Activated CD8-positive, alpha-beta memory T cell treated with anti-CD3 and anti-CD28 coated beads, Interleukin-2, amount 50 U/mL, for 48 hours (primary cell): ENCODE measurements at regions not wholly inside any gene's neighbourhood (a gene's known extent, or its start where the extent isn't known, plus 50 kb on each side); places are given as distances from the start of the nearest gene placed in this dataset.
"Not testable (repeated sequence)": the region's sequence is repeated elsewhere in the genome, so short reads cannot be mapped to it uniquely, and the experiment has no call there.

Experiments
- DNase-seq: peaks from one replicate; pipeline ENCODE4 v3.0.0-alpha.2; 2020

DNA sequence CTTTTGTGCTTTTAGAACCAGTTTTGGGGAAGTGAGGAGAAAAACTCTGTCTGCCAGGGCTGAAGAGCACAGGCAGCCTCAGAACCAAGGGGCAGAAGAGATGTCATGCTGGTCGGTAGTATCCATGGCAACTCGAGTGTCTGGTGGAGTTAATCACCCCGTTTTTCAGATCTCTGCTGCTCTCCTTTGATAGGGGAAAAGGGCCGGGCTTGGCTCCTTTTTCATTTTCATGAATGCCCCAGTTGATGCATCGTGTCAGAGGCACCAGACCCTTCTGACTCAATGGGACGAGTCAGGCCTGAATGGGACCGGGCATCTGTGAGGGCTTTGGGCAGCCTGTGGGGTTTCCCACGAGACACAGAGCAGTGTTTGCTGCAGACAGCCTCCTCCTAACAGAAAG is 304.6 kb downstream of the ABCC12 start:
- DNase-seq, result no peak

DNA sequence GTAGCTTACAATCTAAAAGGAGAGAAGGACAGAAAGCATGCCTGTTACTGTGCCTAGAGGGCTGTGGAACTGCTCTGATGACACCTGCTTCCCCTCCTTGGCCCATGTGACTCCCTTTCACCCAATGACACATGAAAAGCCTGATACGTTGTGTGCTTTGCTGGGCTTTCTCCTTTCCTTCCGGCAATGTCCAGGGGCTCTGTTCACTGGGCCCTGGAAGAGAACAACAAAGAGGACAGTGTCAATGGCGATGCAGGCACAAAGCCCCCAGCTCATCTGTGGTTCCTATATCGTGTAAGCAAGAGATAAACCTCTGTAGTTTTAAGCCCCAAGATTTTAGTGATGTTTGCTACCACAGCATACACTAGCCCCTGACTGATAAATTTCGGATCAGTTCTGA is 306.1 kb downstream of the ABCC12 start:
- DNase-seq, result no peak

DNA sequence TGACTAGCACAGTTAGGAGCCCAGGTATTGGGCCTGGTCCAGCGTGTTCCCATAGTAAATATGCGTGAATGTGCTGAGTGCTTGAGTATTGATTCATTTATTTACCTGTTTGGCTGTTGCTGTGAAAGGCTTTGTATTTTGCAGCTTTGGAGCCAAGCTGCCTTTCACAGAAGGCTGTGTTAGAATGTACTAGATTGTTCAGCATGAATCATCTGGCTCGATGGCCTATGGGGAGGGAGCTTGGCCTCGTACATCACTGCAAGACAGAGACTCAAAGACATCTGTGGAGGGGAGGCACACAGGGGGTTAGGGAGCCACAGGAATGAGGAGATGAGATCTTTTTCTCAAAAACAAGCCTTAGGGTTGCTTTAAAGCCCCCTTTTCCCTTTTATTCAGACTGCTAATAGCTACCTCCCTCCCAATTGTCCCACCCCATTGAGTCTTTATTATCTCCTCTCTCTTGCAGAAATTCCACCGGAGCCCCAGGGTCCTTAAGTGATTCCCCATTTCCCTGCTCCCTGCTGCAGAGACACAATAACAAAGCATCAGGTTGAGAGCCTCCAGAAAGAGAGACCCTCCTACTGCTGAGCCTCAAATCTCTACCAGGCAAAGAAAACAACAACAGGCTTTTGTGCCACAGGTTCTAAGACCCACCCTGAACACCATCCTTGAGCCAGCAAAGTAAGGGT is 307.2 kb downstream of the ABCC12 start:
- DNase-seq, result no peak

DNA sequence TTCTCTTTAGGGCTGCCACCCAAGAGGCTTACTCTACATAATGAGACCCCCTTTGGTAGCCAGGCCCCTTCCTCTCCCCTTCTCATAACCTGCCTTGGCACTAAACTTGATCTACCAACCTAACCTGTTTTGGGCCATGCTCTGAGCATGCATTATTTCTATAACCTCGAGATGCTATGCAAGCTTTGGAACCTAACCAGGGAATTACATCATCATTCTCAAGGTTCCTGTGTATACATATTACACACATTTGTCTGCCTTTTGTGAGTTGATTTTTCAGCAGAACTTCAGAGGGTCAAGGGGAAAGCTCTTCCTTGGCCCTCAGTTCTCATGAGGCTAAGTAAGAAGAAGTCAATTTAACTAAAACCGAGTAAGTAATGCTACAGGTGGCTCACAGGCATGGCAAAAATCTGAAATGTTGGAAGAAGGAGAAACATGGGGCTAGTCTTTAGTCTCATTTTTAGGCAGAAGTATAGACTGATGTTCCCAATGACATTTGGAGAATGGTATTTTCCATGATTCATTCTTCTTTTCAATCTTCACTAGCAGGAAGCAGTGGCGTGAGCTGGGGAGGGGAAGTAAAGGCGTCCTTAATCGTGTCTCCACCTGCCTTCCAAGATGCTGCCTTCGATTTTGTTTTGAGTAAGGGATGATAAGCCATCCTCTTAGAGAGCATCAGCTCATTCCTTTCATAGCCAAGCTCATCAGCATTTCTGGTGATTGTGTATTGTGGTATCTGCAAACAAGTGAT is 308.4 kb downstream of the ABCC12 start:
- DNase-seq, result no peak

DNA sequence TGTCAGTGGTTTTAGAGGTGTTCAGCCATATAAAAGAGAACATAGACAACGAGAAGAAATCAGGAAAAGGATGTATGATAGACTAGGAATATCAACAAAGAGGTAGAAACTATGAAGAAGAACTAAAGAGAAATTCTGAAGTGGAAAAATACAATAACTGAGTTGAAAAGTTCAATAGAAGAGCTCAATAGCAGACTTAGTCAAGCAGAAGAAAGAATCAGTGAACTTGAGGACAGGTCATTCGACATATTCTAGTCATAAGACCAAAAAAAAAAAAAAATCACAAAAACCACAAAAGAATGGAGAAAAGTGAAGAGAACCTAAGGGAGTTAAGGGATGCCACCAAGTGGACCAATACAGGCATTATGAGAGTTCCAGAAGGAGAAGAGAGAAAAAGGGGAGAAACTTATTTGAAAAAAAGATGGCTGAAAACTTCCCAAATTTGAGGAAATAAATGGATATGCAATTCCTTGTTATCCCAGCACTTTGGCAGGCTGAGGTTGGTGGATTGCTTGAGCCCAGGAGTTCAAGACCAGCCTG is 321.2 kb downstream of the ABCC12 start:
- DNase-seq, result no peak

DNA sequence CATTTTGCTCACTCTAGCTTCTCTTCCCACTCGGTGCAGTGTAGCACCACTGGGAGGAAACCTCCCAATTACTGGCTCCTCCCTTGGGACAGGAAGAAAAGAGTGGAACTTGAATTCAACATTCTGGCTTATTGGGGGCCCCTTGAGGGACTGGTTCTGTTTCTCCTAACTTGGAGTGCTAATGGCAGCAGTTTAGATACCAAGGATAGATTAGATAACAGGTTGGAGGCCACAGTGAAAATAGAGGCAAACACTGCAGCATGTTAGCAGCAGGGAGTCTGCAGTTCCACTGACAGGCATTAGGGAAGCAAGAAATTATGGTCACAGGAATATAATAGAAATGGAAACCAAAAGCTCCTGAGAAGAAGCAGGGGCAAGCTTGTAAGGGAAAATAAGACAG is 322.0 kb downstream of the ABCC12 start:
- no peak for DNase-seq

DNA sequence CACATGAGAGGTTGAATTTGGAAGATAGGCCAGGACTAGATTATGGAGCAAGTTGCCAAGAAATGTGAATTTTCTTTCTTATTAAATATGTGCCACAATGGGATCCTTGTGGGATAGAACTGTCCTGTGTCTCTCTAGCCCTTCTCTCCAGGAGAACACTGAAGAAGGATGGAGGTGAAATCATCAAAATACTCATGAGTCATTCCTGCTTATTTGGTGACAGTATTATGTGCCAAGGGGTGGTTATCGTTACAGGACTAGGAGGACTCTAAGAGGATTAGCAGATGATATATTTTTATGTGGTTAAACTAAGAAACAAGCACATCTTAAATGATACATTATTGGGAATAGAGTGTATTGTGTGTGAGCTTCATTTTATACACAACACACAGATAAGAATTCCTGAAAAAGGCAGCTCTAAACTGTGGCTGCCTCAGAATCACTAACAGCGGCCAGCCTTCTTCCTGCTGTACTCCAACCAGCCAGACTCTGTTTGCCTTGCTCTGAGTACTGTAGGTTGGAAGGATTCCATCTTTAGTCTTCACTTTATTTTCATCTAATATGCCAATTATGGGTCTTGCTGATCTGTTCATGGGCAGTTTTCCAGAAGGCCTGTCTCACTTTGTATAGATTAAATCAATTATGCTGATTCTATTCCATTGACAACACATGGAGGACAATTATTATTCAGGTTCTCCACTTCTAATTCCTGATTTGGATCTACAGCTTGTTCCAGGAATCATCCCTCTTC is 325.8 kb downstream of the ABCC12 start:
- DNase-seq, result no peak

DNA sequence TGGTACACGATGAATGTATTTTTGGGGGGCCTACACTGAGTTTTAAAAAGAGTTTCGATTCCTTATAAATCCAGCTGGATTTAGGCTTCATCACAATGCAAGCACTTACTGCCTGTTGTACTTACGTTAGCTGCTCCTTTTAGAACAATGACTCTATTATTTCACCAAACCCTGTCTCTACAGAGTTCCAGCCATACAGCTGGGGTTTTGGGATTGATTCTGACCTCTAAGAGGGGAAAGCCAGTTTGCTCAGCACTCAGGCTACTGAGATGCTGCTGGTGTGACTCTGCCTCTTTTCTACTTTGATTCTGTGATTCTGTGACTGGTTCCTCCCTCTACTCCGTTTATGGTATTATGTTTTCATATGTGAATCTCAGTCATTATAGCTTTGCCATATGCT is 329.7 kb downstream of the ABCC12 start:
- DNase-seq, result no peak

DNA sequence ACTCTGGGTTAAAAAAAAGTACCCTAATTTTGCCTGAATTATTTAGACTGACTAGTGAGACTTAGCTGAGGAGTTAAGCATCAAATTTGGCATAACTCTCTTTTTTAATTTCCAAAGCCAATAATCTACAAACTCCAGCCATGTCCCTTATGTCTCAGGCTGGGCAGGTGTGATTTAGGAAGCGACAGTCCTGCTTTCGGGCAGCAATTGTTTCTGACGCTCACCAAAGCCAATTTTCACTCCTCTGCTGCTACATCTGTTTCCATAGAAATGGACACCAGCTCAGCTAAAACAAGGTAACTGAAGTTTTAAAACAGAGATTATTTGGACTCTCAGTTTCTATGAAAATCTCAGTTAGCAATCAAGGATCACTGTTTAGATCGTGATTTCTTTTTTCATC is 338.7 kb downstream of the ABCC12 start:
- no peak for DNase-seq

DNA sequence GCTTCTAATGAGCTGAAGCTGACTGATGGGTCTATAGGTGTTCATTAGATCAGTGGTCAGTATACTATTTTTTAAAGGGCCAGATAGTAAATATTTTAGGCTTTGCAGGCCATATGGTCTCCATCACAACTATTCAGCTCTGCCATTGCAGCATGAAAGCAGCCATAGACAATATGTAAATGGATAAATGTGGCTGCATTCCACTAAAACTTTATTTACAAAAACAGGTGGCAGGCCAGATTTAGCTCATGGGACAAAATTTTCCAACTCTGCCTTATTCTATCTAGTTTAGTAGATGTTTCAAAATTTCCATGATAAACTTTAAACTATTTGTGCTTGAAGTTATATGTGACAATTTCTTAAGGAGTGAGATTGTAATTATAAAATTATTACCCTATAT is 339.3 kb downstream of the ABCC12 start:
- no peak for DNase-seq

DNA sequence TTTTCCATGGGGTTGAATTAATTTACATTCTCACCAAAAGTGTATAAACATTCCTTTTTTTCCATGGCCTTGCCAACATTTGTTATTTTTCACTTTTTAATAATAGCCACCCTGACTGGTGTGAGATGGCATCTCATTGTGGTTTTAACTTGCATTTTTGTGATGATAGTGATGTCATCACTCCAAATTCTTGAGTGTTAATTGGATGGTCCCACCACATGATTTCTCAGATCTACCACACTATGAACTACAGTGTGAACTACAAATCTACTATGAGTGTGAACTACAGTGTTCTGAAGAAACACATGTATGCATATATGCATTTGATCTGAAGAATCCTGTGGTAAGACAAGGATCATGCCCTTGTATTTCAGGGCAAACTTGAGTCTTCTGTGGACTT is 340.1 kb downstream of the ABCC12 start:
- no peak for DNase-seq

DNA sequence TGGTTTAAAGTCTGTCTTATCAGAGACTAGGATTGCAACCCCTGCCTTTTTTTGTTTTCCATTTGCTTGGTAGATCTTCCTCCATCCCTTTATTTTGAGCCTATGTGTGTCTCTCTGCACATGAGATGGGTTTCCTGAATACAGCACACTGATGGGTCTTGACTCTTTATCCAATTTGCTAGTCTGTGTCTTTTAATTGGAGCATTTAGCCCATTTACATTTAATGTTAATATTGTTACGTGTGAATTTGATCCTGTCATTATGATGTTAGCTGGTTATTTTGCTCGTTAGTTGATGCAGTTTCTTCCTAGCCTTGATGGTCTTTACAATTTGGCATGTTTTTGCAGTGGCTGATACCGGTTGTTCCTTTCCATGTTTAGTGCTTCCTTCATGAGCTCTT is 344.0 kb downstream of the ABCC12 start:
- DNase-seq, result not testable (repeated sequence)

DNA sequence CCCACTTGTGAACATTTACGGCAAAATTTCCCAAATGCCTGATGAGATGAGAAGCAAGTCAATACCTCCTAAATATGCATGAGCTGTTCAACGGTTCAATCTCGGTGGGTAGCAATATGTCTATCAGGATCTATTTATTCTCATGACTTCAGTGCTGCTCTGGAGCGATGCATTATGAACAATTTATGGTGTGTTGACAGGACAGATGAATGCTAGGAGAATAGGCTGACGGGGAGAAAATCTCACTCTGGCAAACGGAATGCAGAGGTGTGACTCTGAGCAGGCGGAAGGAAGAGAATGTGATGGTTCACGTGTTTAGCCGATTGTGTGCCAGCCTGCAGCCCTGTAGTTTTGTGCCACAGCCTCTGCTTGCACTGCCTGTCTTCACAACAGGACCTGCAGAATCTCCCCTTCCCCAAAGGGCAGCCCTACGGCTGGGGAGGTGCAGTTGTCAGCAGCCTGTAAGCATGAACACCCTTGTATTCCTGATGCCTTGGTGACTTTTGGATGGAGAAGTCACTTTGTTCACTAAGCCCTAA is 345.2 kb downstream of the PHKB start:
- no peak for DNase-seq

DNA sequence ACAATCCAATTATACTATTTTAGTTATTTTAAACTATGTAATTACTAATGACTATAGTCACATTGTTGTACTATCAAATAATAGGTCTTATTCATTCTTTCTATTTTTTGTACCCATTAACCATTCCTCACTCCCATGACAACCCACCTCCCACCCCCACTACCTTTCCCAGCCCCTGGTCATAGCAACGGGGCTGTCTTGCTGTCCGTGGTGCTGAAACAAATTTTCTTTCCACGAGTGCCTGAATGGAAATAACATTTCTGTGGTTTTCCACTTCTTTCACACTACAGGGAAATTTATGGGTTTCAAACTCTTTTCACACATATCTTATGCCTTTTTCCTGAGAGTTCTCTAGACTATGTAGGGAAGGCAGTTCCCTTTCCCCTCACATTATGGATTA is 326.6 kb downstream of the PHKB start:
- DNase-seq, result no peak

DNA sequence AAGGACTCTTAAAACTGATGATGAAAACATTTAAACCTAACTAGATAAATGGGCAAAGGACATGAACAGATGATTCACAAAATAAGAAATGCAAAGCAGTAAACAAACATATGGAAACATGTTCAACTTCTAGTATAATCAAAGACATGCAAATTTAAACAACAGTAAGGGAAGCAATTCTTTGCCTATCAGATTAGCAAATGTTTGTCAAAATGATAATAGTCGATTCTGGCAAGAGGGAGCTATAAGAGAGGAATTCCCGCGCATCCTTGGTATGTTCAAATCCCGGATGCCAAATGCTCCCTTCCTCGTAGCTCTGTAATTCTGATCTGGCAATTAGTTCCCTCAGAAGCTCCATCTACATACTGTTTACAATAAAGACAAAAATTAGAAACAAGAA is 320.5 kb downstream of the PHKB start:
- no peak for DNase-seq

DNA sequence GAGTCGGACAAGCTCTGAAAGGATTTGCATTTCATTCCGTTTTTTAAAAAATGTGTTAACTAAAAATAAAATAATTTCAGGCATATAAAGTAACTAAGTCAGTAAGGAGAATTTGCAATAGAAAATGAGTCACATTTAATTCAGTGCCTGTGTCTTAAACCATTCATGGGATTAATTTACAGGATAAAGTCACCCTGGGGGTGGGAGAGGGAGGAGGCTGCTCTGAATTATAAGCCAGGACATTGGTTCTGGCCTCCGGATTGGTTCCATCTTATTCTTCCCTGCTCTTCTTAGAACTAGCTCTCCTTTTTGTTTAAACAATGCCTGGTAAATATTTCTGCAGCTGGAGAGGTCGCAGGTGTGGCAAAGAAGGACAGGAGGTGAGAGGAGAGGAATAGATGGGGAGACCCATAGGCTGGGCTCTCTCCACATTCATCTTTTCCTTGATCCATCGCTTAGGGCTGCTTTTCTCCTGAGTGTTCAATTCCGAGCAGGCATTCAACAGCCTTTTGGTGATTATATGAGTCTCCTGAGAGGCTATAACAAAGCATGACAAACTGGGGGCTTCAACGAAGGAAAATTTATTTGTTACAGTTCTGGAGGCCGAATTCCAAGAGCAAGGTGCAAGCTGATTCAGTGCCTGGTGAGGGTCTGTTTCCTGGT is 319.2 kb downstream of the PHKB start:
- no peak for DNase-seq

DNA sequence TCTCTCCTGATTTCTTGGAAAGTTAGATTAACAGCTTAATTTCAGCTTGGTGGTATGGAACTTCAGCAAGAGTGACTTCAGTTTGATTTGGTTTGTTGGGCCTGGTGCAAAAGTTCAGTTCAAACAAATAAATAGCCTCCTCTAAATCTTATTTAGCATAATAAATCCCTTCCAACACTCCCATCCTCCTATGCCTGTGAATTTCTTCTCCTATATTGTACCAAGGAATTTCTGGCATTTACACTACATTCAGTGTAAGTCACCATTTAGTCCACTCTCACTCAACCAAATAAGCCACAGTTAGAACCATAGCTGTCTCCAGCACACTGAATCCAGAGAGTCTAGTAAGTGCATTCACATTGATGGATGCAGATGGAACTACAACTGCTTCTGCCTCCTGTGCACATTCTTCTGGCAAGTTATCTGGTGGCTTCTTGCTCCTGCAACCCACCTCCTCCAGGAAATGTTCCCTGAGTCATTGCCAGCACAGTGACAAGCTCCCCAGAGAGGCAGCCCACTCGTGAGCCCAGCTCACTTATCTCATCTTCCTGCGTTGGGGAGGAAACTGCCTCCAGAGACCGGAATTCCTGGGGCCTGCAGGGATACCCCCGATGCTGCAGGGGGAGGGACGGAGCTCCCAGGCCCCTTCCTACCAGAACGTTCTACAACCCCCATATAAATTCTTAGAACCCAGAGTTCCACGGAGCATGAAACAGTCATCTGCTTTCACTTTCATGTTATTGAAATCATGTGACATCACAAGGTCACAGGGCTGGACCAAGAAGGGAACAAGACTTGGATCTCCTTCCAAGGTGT is 318.3 kb downstream of the PHKB start:
- DNase-seq, result peak; percentile 58

DNA sequence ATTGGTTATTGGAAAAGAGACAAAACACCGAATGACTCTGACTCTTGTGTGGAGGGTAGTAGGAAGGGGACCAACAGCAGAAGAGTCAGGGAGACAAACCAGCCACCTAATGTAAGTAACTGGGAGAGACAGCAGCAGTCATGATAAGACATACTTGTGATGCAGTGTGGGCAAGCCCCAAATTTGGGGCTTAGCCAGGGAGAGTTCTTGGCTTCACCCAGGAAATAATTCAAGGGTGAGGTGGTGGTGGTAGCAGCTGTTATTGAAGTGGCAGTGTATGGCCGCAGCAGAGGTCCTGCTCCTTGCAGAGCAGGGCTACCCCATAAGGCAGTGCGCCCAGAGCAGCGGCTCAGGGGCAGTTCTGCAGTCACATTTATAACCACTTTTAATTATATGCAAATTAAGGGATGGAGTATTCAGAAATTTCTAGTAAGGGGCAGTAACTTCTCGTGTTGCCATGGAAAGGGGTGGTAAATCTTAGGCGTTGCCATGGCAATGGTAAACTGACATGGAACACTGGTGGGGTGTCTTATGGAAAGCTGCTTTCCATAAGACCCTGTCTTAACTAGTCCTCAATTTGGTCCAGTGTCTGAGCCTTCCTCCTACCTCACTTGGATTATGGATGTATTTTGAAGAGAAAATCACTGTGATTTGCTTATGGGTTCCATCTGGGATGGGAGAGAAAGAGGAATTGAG is 317.1 kb downstream of the PHKB start:
- no peak for DNase-seq

DNA sequence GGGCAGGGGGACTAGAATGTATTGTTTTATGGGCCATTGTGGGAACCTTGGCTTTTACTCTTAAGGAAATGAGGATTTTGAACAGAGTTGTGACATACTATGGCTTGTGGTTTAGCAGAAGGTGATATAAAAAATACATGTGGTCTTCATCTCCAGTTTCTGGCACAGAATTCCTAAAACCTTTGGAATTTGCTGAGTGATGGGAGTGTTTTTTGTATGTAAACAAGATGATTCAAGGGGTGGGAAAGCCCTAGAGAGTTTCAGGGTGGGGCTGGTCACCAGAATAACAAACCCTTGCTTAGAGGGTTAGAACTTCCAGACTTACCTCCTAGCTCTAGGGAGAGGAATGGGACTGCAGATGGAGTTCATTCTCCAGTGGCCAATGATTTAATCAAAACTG is 316.1 kb downstream of the PHKB start:
- DNase-seq, result no peak

DNA sequence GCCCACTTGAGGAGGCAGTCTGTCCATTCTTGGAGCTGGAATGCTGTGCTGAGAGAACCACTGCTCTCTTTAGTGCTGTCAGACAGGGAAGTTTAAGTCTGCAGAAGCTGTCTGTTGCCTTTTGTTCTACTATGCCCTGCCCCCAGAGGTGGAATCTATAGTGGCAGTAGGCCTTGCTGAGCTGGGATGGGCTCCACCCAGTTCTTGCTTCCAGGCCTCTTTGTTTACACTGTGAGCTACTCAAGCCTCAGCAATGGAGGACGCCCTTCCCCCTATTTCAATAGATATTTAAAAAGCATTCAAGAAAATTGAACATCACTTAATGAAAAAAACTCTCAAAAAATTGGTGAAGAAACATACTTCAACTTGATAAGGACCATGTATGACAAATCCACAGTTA is 313.5 kb downstream of the PHKB start:
- DNase-seq, result no peak

DNA sequence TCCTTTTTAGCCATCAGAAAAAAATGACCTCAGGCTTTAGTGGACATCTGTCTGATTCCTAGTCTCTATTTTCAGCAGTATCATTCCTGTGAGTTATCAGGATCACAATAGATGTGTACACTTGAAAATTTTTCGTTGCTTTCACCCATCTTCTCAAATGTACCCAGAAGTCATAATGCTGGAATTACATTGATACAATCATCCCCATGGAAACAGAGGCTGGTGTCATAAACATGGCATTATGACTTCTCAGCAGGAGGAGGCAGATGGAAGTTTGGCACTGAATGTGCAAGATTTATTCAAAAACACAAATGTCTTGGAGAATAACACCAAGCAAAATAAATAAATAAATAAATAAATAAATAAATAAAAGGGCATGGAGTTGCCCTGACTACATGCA is 292.5 kb downstream of the PHKB start:
- DNase-seq, result no peak
